NCI-H82 treated with DMSO at 0.1 percent for 48 hours (cell line): ENCODE measurements at regions not wholly inside any gene's neighbourhood (a gene's known extent, or its start where the extent isn't known, plus 50 kb on each side); places are given as distances from the start of the nearest gene placed in this dataset.
"Not testable (repeated sequence)": the region's sequence is repeated elsewhere in the genome, so short reads cannot be mapped to it uniquely, and the experiment has no call there.

Experiments
- DNase-seq: peaks from one replicate; lab custom pipeline; 2025; ENCODE audit not compliant: unreplicated experiment; lab: John Stamatoyannopoulos, UW

DNA sequence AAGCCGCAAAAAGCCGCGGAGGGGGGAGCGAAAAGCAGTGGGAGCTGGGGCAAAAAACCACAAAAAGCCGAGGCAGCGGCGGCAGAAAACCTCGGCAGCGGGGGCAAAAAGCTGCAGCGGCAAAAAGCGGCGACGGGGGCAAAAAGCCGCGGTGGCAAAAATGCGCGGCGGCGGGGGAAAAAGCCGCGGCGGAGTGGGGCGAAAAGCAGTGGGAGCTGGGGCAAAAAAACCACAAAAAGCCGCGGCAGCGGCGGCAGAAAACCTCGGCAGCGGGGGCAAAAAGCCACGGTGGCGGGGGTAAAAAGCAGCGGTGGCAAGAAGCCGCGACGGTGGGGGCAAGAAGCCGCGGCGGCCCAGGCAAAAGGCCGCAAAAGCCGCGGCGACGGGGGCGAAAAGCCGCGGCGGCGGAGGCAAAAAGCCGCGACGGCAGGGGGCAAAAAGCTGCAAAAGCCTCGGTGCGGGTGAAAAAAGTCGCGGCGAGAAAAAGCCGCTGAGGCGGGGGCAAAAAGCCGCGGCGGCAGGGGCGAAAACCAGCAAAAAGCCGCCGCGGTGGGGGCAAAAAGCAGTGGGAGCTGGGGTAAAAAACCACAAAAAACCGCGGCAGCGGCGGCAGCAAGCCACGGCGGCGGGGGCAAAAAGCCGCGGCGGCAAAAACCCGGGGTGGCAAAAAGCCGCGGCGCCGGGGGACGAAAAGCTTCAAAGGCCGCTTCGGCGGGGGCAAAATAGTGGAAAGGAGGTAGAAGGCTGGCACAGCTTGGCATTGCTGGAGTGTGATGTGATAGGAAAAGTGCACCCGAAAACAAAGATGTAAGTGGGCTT lies 135.9 kb downstream of the ZNF92 start:
- DNase-seq, result no peak

DNA sequence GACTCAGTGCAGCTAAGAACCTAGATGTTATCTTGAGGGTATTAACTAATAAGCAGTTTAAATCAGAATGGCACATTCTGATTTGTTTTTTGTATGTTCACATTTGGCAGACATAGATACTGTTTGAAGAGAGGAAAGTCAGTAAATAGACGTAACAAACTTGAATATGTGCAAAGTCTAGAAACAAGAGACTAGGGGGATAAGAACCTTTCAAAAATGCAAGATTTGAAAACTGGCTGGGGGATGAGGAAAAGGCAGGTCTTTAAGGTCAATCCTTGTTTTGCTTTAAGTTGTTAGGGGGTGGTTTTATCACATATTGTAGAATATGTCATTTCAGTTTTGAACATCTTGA lies 136.5 kb downstream of the ZNF92 start:
- DNase-seq, result not testable (repeated sequence)

DNA sequence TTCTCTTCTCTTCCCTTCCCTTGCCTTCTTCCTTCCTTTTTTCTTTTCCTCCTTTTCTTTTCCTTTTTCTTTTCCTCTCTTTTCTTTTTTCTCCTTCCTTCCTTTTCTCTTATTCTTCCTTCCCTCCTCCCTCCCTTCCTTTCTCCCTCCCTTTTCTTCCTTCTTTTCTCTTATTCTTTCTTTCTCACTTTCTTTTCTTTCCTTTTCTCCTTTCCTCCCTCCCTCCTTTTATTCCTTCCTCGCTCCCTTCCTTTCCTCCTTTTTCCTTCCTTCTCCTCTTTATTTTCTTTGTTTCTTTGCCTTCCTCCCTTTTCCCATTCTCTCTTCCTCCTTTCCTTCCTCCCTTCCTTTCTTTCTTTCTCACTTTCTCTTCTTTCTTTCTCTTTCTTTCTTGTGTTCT lies 146.1 kb downstream of the ZNF92 start:
- DNase-seq, result not testable (repeated sequence)

DNA sequence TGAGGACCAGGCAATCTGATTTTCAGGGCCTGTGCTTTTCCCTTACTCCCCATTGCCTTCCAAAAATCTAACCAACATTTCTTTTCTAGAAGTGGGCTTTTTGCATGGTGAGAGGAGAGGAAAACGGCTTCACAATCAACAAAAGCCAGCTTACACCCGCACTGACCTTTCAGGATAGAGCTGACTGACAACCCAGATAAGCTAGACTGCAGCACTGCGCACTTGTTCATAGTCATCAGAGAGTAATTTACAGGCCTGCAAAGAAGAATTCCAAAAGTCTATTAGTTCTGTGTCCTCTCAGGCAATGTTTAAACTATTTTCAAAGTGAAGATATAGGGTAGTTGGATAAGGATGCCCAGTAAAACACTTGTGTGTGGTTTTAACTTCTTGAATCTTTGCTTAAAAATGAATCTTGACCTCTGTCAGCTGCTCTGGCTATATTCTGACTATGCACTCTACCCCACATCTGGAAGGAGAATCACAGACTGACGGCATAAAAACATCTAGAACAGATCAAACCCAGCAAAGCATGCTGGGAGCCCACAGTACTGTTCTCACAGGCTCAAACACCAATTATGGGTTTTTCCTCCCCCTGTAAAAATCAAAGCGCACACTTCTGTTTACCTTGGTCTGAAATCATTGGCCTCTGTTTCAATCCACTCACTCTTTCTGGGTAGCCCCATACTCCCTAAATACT lies 172.0 kb downstream of the ZNF92 start:
- DNase-seq, result not testable (repeated sequence)

DNA sequence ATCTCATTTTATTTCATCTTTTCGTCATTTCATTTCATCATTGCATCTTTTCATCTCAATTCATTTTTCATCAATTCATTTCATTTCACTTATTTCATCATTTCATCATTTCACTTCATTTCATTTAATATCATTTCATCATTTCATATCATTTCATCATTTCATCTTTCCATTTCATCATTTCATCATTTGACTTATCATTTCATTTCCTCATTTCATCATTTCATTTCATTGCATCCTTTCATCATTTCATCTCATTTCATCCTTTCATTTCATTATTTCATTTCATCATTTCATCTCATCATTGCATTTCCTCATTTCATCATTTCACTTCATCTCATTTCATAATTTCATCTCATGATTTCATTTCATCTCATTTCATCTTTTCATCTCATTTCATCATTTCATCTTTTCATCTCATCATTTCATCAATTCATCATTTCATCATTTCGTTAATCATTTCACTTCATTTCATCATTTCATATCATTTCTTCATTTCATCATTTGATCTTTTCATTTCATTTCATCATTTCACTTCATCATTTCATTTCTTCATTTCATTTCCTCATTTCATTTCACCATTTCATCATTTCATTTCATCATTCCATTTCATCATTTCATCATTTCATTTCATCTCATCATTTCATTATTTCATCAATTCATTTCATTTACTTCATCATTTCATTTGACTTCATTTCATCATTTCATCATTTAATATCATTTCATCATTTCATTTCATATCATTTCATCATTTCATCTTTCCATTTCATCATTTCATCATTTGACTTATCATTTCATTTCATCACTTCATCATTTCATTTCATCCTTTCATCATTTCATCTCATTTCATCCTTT lies 176.2 kb downstream of the ZNF92 start:
- not testable (repeated sequence) for DNase-seq

DNA sequence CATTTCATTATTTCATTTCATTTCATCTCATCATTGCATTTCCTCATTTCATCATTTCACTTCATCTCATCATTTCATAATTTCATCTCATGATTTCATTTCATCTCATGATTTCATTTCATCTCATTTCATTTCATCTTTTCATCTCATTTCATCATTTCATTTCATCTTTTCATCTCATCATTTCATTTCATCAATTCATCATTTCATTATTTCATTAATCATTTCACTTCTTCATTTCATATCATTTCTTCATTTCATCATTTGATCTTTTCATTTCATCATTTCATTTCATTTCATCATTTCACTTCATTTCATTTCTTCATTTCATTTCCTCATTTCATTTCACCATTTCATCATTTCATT lies 176.8 kb downstream of the ZNF92 start:
- DNase-seq, result not testable (repeated sequence)

DNA sequence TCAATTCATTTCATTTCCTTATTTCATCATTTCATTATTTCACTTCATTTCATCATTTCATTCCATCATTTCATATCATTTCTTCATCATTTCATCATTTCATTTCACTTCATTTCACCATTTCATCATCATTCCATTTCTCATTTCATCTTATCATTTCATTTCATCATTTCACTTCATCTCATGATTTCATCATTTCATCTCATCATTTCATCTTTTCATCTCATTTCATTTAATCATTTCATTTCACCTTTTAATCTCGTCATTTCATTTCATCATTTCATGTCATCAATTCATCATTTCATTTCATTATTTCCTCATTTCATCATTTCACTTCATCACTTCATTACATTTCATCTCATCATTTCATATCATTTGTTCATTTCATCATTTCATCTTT lies 177.4 kb downstream of the ZNF92 start:
- DNase-seq, result not testable (repeated sequence)

DNA sequence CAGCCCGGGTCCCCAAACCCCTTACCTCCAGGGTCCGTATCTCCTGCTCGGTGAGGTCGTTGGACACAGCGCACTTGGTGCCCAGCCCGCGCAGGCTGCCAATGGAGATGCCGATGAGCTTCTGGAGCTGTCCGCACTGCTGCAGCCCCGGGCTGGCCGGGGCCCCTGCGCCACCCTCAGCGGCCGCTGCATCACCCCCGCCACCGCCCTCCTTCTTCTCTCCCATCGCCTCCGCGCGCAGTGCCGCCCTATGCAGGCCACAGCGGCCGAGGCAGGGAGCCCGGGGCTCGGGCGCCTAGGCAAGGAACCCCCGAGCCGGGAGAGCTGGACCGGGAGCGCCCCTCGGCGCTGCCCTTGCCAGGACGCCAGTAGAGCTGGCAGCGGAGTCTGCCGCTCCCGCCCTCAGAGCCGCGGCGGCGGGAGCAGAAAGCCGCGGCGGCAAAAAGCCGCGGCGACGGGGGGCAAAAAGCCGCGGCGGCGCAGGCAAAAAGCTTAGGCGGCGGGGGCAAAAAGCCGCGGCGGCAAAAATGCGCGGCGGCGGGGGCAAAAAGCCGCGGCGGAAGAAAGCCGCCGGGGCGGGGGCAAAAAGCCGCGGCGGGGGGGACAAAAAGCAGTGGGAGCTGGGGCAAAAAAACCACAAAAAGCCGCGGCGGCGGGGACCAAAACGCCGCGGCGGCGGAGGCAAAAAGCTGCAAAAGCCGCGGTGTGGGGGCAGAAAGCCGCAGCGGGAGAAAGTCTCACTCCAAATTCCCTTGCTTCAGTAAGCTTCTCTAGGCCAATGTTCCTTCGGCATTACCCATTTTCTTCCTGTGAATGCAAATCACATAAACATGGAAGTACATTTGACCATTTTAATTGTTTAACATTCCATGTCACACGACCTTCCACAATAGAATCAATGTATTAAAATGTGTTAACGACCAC lies 181.2 kb downstream of the ZNF92 start:
- DNase-seq, result not testable (repeated sequence)

DNA sequence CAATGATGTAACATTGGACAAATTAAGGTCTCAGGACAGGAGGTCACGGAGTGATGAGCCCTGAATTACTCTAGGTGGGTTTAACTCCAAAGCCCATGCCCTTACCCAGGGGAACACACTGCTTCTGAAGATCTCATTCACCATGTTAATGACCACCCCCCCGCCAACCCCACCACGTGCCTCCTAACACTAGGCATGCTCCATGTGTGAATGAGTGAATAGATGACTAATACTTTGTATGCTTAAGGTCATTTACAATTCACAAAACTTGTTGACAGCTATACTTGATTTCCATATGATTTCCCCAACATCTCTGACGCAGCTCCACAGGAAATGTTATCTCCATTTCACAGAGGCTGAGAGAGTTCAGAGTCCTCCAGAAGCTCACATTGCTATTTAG lies 184.9 kb downstream of the ZNF92 start:
- DNase-seq, result not testable (repeated sequence)

DNA sequence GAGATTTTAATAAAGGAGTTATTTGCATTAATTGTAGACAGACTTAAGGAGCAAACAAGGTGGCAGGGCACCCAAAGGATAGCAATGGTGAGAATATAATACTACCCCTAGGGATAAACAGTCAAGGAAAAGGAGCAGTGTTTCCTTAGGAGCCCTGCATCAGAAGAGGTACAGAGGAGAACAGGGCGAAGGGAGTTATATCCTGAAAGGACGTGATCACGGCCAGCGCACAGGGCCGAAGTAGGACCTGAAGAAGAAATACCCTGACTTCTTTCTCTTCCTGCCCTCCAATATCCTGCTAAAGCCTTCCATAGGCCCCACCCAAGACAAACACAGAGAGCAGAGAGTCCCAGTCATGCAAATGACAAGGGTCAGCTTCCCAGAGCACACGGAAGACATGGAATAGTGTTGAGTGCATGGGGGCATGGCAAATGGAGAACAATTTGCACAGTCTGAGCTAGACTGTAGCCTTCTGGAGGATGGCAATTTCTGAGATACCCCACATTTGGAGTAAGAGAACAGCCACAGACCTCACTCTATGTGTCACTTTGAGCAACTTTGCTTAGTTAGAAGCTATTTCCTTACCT lies 188.2 kb downstream of the ZNF92 start:
- not testable (repeated sequence) for DNase-seq

DNA sequence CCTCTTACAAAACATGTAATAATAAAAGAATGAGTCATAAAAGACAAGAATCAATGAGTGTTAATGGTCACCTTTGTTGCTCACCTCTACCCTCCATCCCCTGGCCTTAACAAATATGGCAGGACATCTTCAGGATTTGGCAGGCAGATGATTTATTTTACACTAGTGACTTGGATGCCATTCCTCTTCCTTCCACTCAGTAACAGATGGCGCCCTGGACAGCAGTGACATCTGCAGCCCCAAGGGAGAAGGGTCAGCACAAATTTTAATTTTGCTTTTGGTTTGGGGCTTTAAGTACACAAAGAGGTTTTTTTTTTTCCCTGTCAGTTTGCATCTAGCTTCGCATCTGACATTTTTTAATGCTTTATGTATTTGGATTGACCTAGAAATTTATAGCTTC lies 188.9 kb downstream of the ZNF92 start:
- DNase-seq, result not testable (repeated sequence)

DNA sequence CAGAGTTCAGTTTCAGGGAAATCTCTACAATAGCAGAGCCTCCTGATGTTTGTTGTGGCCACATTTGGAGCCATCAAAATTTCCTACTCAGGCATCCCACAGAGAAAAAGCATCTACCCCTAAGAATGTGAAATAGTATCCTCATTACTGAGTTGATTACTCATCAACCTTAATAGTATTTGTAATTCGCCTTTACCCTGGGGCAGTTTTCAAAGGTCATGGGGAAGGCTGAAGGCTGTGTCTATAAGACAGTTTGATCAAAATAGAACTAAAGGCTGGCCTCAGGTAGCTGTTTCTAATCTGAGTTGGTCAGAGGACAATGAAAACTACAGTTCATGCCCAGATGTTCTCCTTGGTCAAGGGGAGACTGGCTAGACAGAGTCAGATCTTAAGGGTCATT lies 189.7 kb downstream of the ZNF92 start:
- not testable (repeated sequence) for DNase-seq

DNA sequence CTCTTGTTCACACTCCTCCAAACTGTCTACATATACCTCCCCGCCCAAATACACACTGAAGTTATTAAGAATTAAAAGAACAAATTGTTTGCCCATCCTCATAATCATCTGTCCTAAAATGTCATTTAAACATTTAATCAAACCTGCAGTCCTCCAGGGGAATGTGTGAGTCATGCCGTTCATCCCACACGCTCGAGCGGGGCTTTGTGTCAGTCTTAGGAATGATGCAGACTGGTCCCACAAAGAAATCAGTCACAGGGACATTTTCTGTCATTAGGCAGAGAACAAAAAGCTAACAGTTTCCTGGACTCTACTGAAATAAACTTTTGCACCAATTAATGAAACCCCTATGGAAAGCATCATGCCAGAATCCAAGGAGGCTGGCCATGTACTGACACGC lies 194.6 kb downstream of the ZNF92 start:
- DNase-seq, result not testable (repeated sequence)

DNA sequence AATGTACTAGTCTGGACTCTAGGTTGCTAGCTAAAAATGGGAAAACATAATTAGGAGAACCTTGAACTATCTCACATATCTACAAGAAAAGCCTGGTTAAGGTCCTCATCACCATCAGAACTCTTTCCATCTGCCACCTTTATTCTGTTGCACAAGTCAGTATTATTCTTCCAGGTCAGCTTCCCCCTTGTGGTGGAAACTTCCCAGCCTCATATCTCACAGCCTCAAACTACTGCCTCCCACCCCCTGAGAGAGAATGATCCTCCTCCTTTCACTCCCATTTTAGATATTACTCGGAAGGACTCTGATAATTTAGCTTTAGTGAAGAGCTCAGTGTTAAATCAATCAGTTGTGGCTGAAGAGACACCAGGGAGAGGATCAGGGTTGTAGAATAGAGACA lies 197.3 kb downstream of the ZNF92 start:
- not testable (repeated sequence) for DNase-seq

DNA sequence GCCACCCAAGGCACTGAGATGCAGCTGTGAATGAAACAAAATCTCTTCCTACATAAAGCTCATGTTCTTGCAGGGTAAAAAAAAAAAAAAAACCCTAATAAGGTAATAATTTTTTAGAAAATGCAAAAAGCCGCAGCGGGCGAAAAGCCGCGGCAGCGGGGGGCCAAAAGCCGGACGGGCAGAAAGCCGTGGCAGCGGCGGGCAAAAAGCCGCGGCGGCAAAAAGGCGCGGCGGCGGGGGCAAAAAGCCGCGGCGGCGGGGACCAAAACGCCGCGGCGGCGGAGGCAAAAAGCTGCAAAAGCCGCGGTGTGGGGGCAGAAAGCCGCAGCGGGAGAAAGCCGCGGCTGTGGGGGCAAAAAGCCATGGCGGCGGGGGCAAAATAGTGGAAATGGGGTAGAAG lies 198.9 kb downstream of the ZNF92 start:
- DNase-seq, result not testable (repeated sequence)

DNA sequence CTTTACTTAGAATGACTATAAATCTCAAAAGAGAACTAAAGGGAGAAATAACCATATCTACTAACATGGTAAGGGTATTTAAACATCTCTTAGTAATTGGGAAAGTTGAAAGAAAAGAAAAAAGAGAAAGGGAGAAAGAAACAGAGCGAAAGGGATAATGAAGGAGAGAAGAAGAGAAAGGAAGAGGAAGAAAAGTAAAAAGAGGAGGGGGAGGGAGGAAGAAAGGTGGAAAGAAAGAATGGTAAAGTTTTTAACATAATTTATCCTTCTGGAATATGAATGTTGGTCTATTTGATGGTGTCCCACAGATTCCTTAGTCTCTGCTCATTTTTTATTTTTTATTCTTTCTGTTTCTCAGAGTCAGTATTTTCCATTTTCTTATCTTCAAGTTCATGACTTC lies 202.7 kb downstream of the ZNF92 start:
- DNase-seq, result not testable (repeated sequence)

DNA sequence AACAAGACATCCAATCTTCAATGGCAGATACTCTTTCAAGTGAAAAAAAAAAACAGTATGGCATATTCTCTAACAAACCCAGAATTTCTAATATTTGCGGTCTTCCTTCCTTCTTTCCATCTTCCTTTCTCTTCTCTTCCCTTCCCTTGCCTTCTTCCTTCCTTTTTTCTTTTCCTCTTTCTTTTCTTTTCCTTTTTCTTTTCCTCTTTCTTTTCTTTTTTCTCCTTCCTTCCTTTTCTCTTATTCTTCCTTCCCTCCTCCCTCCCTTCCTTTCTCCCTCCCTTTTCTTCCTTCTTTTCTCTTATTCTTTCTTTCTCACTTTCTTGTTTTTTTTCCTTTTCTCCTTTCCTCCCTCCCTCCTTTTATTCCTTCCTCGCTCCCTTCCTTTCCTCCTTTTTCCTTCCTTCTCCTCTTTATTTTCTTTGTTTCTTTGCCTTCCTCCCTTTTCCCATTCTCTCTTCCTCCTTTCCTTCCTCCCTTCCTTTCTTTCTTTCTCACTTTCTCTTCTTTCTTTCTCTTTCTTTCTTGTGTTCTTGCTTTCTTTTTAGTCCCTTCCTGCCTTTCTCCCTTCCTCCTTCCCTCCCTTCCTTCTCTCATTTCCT lies 209.0 kb downstream of the ZNF92 start:
- not testable (repeated sequence) for DNase-seq

DNA sequence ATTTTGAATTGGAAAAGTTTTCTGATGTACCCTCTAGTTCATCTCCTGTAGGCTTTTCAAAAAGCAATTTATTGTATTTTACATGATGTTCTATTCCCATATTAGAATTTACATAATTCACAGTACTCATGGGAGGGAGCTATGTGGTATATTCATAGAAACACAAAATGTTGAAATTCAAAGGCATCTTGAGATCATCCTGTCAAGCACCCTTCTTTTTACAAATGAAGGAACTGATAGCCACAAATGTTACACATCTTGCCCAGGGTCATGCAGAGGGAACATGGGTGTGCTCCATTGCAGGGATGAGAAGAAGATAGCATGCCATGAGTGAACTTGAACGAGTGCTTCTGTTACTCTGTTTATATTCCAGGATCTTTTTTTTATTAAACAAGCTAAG lies 228.8 kb downstream of the ZNF92 start:
- not testable (repeated sequence) for DNase-seq

DNA sequence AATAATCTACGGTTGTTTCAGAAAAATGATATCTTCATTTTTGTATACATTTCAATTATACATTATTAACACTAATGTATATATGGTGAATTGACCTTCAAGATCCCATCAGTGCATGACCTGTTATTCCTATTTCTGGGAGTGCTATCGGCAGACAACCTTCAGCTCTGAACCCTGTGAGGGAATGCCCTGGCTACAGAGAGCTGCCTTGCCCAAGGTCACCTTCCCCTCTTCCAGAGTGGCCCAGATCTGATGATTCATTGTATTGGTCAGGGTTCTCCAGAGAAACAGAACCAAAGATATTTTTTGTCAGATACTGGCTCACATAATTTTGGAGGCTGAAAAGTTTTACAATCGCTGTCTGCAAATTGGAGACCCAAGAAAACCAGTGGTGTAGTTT lies 235.5 kb downstream of the ZNF92 start:
- DNase-seq, result no peak
